ENCODE measurements at regions not wholly inside any gene's neighbourhood (a gene's known extent, or its start where the extent isn't known, plus 50 kb on each side); places are given as distances from the start of the nearest gene placed in this dataset.
"Not testable (repeated sequence)": the region's sequence is repeated elsewhere in the genome, so short reads cannot be mapped to it uniquely, and the experiment has no call there.

- DNase-seq (ENCODE audit: low spot score): not testable (repeated sequence)
These were observed 73.8 kb upstream of the FANCC start for GRCh38 chr9:95391271-95391670.

- no peak for DNase-seq (ENCODE audit: low spot score)
These were observed 71.9 kb upstream of the FANCC start for GRCh38 chr9:95389373-95389772.

GRCh38 chr9:95386843-95387242 is 69.3 kb upstream of the FANCC start:
- DNase-seq (ENCODE audit: low spot score): no peak

GRCh38 chr9:95385521-95385920 is 68.0 kb upstream of the FANCC start:
- DNase-seq (ENCODE audit: low spot score): no peak

GRCh38 chr9:95383845-95384244 is 66.3 kb upstream of the FANCC start:
- DNase-seq (ENCODE audit: low spot score): no peak

- DNase-seq (ENCODE audit: low spot score): no peak
These were observed 65.7 kb upstream of the FANCC start for GRCh38 chr9:95383185-95383676.

- no peak for DNase-seq (ENCODE audit: low spot score)
These were observed 64.9 kb upstream of the FANCC start for GRCh38 chr9:95382433-95382832.

GRCh38 chr9:95381221-95381620 is 63.7 kb upstream of the FANCC start:
- DNase-seq (ENCODE audit: low spot score): no peak

- DNase-seq (ENCODE audit: low spot score): no peak
These were observed 62.1 kb upstream of the FANCC start for GRCh38 chr9:95379630-95380029.

- DNase-seq (ENCODE audit: low spot score): no peak
These were observed 56.4 kb upstream of the FANCC start for GRCh38 chr9:95373782-95374487.

- DNase-seq (ENCODE audit: low spot score): no peak
These were observed 55.7 kb upstream of the FANCC start for GRCh38 chr9:95373069-95373681.

GRCh38 chr9:95370064-95370463 is 52.6 kb upstream of the FANCC start:
- DNase-seq (ENCODE audit: low spot score): peak; percentile 14

- no peak for DNase-seq (ENCODE audit: low spot score)
These were observed 51.1 kb upstream of the FANCC start for GRCh38 chr9:95368377-95369160.

All from mucosa of gallbladder (tissue), 1 donor.